DOHH2 (cell line): ENCODE measurements at regions not wholly inside any gene's neighbourhood (a gene's known extent, or its start where the extent isn't known, plus 50 kb on each side); places are given as distances from the start of the nearest gene placed in this dataset.

Experiments
- H3F3A ChIP-seq: fragments of 200-600 bp; sonication (generic), shearing (Covaris generic); 2 replicates; pipeline ENCODE4 v1.6.0; 2016; ENCODE audit warnings: antibody characterized with exemption, mild to moderate bottlenecking; ENCODE audit not compliant: control insufficient read depth, insufficient read depth
- H3K27ac ChIP-seq: fragments of 200-600 bp; sonication (generic); 2 replicates; pipeline ENCODE4 v1.5.1; 2014; ENCODE audit warnings: low read depth, mild to moderate bottlenecking, low read length, moderate library complexity
- H3K27me3 ChIP-seq: fragments of 200-600 bp; sonication (generic); 2 replicates; pipeline ENCODE4 v1.6.1; 2014; ENCODE audit warnings: mild to moderate bottlenecking, low read length, mixed read lengths; ENCODE audit not compliant: control insufficient read depth
- H3K36me3 ChIP-seq: fragments of 200-600 bp; sonication (generic); 2 replicates; pipeline ENCODE4 v1.6.1; 2014; ENCODE audit warnings: mild to moderate bottlenecking, low read length, moderate library complexity, mixed read lengths; ENCODE audit not compliant: control insufficient read depth
- H3K4me1 ChIP-seq: fragments of 200-600 bp; sonication (generic); 2 replicates; pipeline ENCODE4 v1.6.1; 2014; ENCODE audit warnings: mild to moderate bottlenecking, low read length, mixed read lengths; ENCODE audit not compliant: control insufficient read depth
- H3K4me2 ChIP-seq: fragments of 200-600 bp; sonication (generic); 2 replicates; pipeline ENCODE4 v1.6.0; 2014; ENCODE audit warnings: mild to moderate bottlenecking, low read length, moderate library complexity
- H3K4me3 ChIP-seq: fragments of 200-600 bp; sonication (generic); 2 replicates; pipeline ENCODE4 v1.5.1; 2014; ENCODE audit warnings: mild to moderate bottlenecking, low read length, mixed read lengths
- H3K79me2 ChIP-seq: fragments of 200-600 bp; sonication (generic); 2 replicates; pipeline ENCODE4 v1.6.1; 2014; ENCODE audit warnings: mild to moderate bottlenecking, low read length, mixed read lengths; ENCODE audit not compliant: control insufficient read depth
- H3K9me2 ChIP-seq: fragments of 200-600 bp; sonication (generic); replicated peaks from 2 replicates; pipeline ENCODE4 v1.6.1; 2014; ENCODE audit warnings: mild to moderate bottlenecking, low read length, mixed read lengths; ENCODE audit not compliant: control insufficient read depth
- H3K9me3 ChIP-seq: fragments of 200-600 bp; sonication (generic); 2 replicates; pipeline ENCODE4 v1.6.1; 2014; ENCODE audit warnings: antibody characterized with exemption, low read length, mixed read lengths; ENCODE audit not compliant: control insufficient read depth, insufficient read depth
- H4K20me1 ChIP-seq: fragments of 200-600 bp; sonication (generic); 2 replicates; pipeline ENCODE4 v1.6.0; 2014; ENCODE audit warnings: low read depth, mild to moderate bottlenecking, antibody characterized with exemption, low read length, moderate library complexity; ENCODE audit not compliant: control insufficient read depth, insufficient read depth
- CTCF ChIP-seq: fragments of 200-600 bp; sonication (generic); IDR thresholded peaks from one replicate; pipeline ENCODE4 v1.5.1; 2014; ENCODE audit warnings: antibody characterized with exemption, mild to moderate bottlenecking, low read depth, low read length; ENCODE audit not compliant: poor library complexity, severe bottlenecking
- EZH2phosphoT487 ChIP-seq: fragments of 200-600 bp; sonication (generic); IDR thresholded peaks from 2 replicates; pipeline ENCODE4 v1.6.1; 2017; ENCODE audit warnings: borderline replicate concordance, mild to moderate bottlenecking, antibody characterized with exemption, low read length, moderate library complexity, mixed read lengths

GRCh38 chr7:46428295-46428694 lies 507.2 kb upstream of the IGFBP3 start:
- Histone ChIP-seq H3K79me2 (no peaks in the 10 kb centered on the region), H3K4me3 (no peak overlapping the region), H4K20me1 (no peaks in the 10 kb centered on the region), H3F3A (no peaks in the 10 kb centered on the region), H3K9me3 (no peaks in the 10 kb centered on the region), H3K4me1 (no peaks in the 10 kb centered on the region), H3K27ac (no peak overlapping the region), H3K9me2 (no peaks in the 10 kb centered on the region), H3K36me3 (no peaks in the 10 kb centered on the region), H3K4me2 (no peak overlapping the region), H3K27me3 (no peaks in the 10 kb centered on the region)
- TF ChIP-seq EZH2phosphoT487 (no peak), CTCF (no peak)

- H3F3A ChIP-seq = no peaks in the 10 kb centered on the region
- H3K79me2 ChIP-seq = no peaks in the 10 kb centered on the region
- no peaks in the 10 kb centered on the region for H3K27me3 ChIP-seq
- H3K4me2 ChIP-seq = no peak overlapping the region
- no peaks in the 10 kb centered on the region for H3K36me3 ChIP-seq
- TF ChIP-seq CTCF = no peak
- TF ChIP-seq EZH2phosphoT487 = no peak
- H3K9me3 ChIP-seq = no peaks in the 10 kb centered on the region
- no peaks in the 10 kb centered on the region for H3K9me2 ChIP-seq
- no peaks in the 10 kb centered on the region for H3K4me1 ChIP-seq
- H4K20me1 ChIP-seq = no peaks in the 10 kb centered on the region
- H3K27ac ChIP-seq = no peak overlapping the region
- no peak overlapping the region for H3K4me3 ChIP-seq
Measured at GRCh38 chr7:46424934-46425333, 503.9 kb upstream of the IGFBP3 start.

GRCh38 chr7:46421441-46422230 lies 500.6 kb upstream of the IGFBP3 start:
- Histone ChIP-seq H3K9me3 (no peaks in the 10 kb centered on the region), H3F3A (no peaks in the 10 kb centered on the region), H3K4me3 (no peak overlapping the region), H3K79me2 (no peaks in the 10 kb centered on the region), H3K4me2 (no peak overlapping the region), H3K9me2 (no peaks in the 10 kb centered on the region), H4K20me1 (no peaks in the 10 kb centered on the region), H3K27me3 (no peaks in the 10 kb centered on the region), H3K36me3 (no peaks in the 10 kb centered on the region), H3K4me1 (no peaks in the 10 kb centered on the region), H3K27ac (no peak overlapping the region)
- TF ChIP-seq EZH2phosphoT487 (no peak), CTCF (no peak)
